ENCODE measurements at regions not wholly inside any gene's neighbourhood (a gene's known extent, or its start where the extent isn't known, plus 50 kb on each side); places are given as distances from the start of the nearest gene placed in this dataset.

GRCh38 chr14:38605193-38606114, 349.6 kb upstream of the CLEC14A start (continued):
- TF ChIP-seq SRSF1 (optimal IDR thresholded peaks at IDR 0.05; ENCODE audit: low read depth, low read length) (no peak), BHLHE40 (IDR thresholded peaks at IDR 0.05; ENCODE audit: low read length) (no peak), AHDC1 (CRISPR knock-in tag; IDR thresholded peaks at IDR 0.05; ENCODE audit: borderline replicate concordance) (peak; percentile 56; the same call in 1 of the 2 replicates), FOXP1 (IDR thresholded peaks at IDR 0.05) (peak; percentile 67; the same call in 1 of the 2 replicates), FOXP1 (CRISPR knock-in tag; IDR thresholded peaks at IDR 0.05) (peak; percentile 89), ELF3 (CRISPR knock-in tag; IDR thresholded peaks at IDR 0.05) (peak; percentile 25; the same call in 1 of the 2 replicates), HDAC2 (CRISPR knock-in tag; IDR thresholded peaks at IDR 0.05) (peak; percentile 60)

Data from HepG2 (cell line).